NCI-H510A treated with DMSO at 0.1 percent for 48 hours (cell line): ENCODE measurements at regions not wholly inside any gene's neighbourhood (a gene's known extent, or its start where the extent isn't known, plus 50 kb on each side); places are given as distances from the start of the nearest gene placed in this dataset.

Source experiments
- DNase-seq: peaks from one replicate; lab custom pipeline; 2025; lab: John Stamatoyannopoulos, UW

GRCh38 chr9:26567976-26568375 is 324.6 kb downstream of the CAAP1 start:
- no peak for DNase-seq

DNA sequence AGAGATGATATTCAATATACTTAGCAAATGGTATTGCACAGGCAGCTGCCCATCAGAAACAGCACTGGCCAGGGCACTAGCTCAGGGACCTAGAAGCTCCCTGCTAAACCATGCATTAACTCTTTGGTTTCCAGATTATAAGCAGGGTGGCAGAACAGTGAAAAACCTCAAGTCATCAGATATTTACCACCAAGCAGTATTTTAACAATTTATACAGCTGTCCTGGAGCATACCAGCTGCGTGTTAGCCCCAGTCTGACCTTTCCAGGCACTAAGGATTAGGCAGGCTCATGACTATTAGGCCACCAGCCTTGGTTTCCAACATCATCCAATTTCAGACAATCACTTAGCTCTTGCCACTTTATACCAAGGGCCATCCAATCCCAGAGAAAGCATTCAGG is 326.5 kb downstream of the CAAP1 start:
- no peak for DNase-seq

- DNase-seq, result no peak
These were observed 327.5 kb downstream of the CAAP1 start for GRCh38 chr9:26565118-26565517.

GRCh38 chr9:26562338-26562737 is 330.3 kb downstream of the CAAP1 start:
- DNase-seq, result no peak

- no peak for DNase-seq
These were observed 330.7 kb downstream of the CAAP1 start for GRCh38 chr9:26561928-26562327.

- no peak for DNase-seq
These were observed 333.1 kb downstream of the CAAP1 start for GRCh38 chr9:26559506-26559905.

DNA sequence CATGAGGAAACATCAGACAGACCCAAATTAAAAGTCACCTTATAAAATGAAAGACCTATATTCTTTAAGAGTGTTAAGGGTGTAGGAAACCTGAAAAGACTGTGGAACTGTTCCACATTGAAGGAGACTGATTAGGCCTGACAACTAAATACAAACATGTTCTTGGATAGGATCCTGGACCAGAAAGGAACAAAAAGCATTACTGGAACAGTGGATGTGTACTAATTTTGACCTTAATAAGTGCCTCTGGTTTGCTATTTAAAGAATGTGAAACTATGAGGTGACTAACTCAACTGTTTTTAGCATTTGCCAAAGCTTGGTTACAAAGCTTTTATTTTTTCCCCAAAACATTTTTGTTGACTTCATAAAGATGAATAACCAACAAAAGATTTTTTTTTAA is 340.6 kb downstream of the CAAP1 start:
- no peak for DNase-seq

- DNase-seq, result no peak
These were observed 341.2 kb downstream of the CAAP1 start for GRCh38 chr9:26551451-26551850.

- no peak for DNase-seq
These were observed 343.8 kb downstream of the CAAP1 start for GRCh38 chr9:26548781-26549290.

- no peak for DNase-seq
These were observed 352.6 kb downstream of the CAAP1 start for GRCh38 chr9:26539867-26540493.

GRCh38 chr9:26537211-26537610 is 355.4 kb downstream of the CAAP1 start:
- DNase-seq, result no peak

DNA sequence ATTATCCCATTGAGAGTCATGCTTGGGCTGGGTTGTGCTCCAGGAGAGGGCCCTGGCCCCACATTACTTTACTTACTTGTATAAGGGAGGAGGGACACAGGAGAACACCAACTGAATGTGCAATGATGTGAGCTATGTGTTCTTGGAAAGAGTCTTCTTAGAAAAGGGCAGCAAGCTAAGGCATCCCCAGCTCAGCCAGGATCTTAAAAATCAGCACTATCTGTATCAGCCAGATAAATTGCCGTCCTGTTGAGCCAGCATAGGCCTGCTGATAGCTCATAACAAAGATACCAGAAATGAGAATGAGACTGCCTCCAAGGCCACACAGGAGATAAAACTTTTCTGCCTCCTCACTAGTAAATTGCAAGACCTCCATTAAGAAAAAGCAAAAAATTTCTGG is 357.5 kb downstream of the CAAP1 start:
- DNase-seq, result no peak

GRCh38 chr9:26530841-26531240 is 361.8 kb downstream of the CAAP1 start:
- DNase-seq, result no peak

GRCh38 chr9:26527931-26528330 is 364.7 kb downstream of the CAAP1 start:
- DNase-seq, result no peak

GRCh38 chr9:26524267-26524666 is 368.3 kb downstream of the CAAP1 start:
- no peak for DNase-seq

DNA sequence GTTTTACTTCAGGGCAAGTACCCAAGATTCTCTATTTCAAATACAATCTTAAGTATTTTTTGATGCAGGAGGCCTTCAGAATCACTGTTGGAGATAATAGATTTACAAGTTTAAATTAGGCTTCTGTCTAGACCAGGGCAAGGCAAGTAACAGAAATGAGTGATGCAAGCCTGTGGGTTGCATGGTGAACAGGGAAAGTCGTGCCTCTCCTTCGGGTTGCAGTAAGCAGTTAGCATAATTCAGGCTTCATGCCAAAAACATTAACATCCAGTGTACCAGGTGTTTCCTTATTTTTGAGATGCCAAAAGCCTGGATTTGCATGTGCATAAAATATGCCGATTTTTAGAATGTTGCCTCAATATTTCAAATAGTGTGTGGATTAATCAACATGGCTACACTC is 369.0 kb downstream of the CAAP1 start:
- DNase-seq, result no peak

DNA sequence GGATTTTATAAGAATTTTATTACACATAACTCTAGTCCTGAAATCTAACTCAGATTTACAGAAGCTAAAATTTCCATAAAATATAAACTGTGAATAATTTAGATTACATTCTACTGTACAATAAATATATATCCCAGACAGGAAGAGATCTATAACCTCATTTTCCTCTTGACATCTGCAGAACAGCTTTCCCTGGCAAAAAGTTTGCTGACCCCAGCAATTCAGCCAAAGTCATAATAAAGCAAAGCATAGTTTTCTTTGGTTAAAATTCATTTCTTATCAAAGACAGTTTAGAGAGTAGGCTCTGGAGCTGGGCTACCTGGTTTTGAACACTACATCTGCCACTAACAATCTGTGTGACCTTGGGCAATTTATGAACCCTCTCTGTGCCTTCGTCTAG is 372.5 kb downstream of the CAAP1 start:
- DNase-seq, result no peak

DNA sequence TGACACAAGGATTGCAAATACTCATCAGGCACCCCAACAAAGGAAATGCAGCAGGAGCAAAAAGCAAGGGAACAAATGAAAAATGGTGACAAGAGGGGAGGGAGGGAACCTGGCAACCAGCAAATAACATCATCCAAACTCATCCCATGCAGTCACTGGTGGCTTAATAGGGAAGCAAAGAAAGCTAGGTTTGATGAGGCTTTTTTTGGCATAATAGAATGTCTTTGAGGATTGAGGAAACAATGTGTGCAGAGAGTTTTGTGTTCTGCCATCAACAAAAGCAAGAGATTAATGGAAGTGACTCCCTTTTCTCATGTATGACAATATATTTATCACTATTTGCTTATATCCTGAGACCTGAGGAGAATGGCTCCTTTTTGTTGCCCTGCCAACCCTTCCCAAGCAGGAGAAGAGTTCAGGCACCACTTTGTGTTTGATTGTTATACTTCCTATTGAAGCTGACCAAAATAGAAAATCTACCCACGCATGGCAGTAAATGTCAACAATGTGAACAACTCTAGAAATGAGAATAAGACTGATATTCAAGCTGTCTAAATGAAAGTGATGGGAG is 375.7 kb downstream of the CAAP1 start:
- DNase-seq, result no peak

DNA sequence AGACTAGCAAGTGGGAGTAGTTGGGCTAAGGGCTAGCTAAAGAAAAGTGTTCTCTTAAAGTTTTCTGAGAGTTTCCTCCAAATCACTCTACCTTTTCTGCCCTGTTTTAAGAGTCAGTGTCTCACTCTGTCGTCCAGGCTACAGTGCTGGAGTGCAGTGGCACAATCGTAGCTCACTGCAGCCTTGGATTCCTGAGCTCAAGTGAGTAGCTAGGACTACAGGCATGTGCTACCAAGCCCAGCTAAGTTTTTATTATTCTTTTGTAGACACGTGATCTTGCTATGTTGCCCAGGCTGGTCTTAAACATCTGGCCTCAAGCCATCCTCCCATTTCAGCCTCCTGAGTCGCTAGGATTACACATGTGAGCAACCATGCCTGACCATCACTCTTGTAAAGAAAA is 378.9 kb downstream of the CAAP1 start:
- no peak for DNase-seq

GRCh38 chr9:26510137-26510536 is 382.5 kb downstream of the CAAP1 start:
- no peak for DNase-seq

GRCh38 chr9:26508897-26509296 is 383.7 kb downstream of the CAAP1 start:
- no peak for DNase-seq

GRCh38 chr9:26504057-26504456 is 388.5 kb downstream of the CAAP1 start:
- no peak for DNase-seq

GRCh38 chr9:26502311-26502710 is 390.3 kb downstream of the CAAP1 start:
- DNase-seq, result no peak

- no peak for DNase-seq
These were observed 392.1 kb downstream of the CAAP1 start for GRCh38 chr9:26500471-26500870.
